ENCODE measurements at regions not wholly inside any gene's neighbourhood (a gene's known extent, or its start where the extent isn't known, plus 50 kb on each side); places are given as distances from the start of the nearest gene placed in this dataset.

- H3K36me3 Mint-ChIP-seq (ENCODE audit: low read depth) = no peaks in the 10 kb centered on the region
- CTCF ChIA-PET = no interaction called here
- POLR2A ChIA-PET = no interaction called here
Measured at GRCh38 chr18:44396550-44396949, 284.1 kb upstream of the SETBP1 start.

GRCh38 chr18:44409071-44409470 lies 271.6 kb upstream of the SETBP1 start:
- intact Hi-C loops (cut with DNase I, micrococcal nuclease) = no loop called here
- no peak overlapping the region for H3K27ac Mint-ChIP-seq
- ChIA-PET CTCF (no interaction called here), POLR2A (no interaction called here)
- H3K36me3 ChIP-seq (ENCODE audit: insufficient read depth, low read length) = no peaks in the 10 kb centered on the region
- H3K27me3 ChIP-seq (ENCODE audit: control insufficient read depth in 1 of 2, insufficient read depth in 2 of 2, low read length in 2 of 2) = no peaks in the 10 kb centered on the region
- no peak overlapping the region for H3K4me3 Mint-ChIP-seq
- H3K9me3 Mint-ChIP-seq = no peaks in the 10 kb centered on the region
- no peaks in the 10 kb centered on the region for H3K36me3 Mint-ChIP-seq (ENCODE audit: low read depth)
- ATAC-seq (ENCODE audit: poor library complexity) = no peak
- H3K27me3 Mint-ChIP-seq = no peaks in the 10 kb centered on the region
- no peak for TF ChIP-seq CTCF (IDR thresholded peaks at IDR 0.05)
- no peaks in the 10 kb centered on the region for H3K4me1 Mint-ChIP-seq (ENCODE audit: low read depth)
- no peak overlapping the region for H3K4me3 ChIP-seq (ENCODE audit: low read length)
- H3K4me1 ChIP-seq (ENCODE audit: insufficient read depth, low read length) = no peaks in the 10 kb centered on the region
- H3K9me3 ChIP-seq (ENCODE audit: control insufficient read depth in 1 of 2, insufficient read depth in 1 of 2, low read length in 2 of 2) = peaks cover 0 to 3% of the 10 kb centered on the region in 2 experiments
- no peak overlapping the region for H3K27ac ChIP-seq (ENCODE audit: low read depth in 1 of 2, low read length in 2 of 2)
- no peak for DNase-seq

More at GRCh38 chr18:44396550-44396949, 284.1 kb upstream of the SETBP1 start:
- H3K9me3 ChIP-seq (ENCODE audit: control insufficient read depth in 1 of 2, insufficient read depth in 1 of 2, low read length in 2 of 2) = no peaks in the 10 kb centered on the region
- no peak for TF ChIP-seq CTCF (IDR thresholded peaks at IDR 0.05)
- H3K36me3 ChIP-seq (ENCODE audit: insufficient read depth, low read length) = no peaks in the 10 kb centered on the region
- no peak overlapping the region for H3K4me3 Mint-ChIP-seq
- no peak for ATAC-seq (ENCODE audit: poor library complexity)
- H3K27ac ChIP-seq (ENCODE audit: low read depth in 1 of 2, low read length in 2 of 2) = no peak overlapping the region
- no peak overlapping the region for H3K27ac Mint-ChIP-seq
- no peaks in the 10 kb centered on the region for H3K4me1 Mint-ChIP-seq (ENCODE audit: low read depth)
- intact Hi-C loops (cut with DNase I, micrococcal nuclease) = no loop called here
- H3K4me1 ChIP-seq (ENCODE audit: insufficient read depth, low read length) = no peaks in the 10 kb centered on the region
- no peaks in the 10 kb centered on the region for H3K9me3 Mint-ChIP-seq
- no peaks in the 10 kb centered on the region for H3K27me3 ChIP-seq (ENCODE audit: control insufficient read depth in 1 of 2, insufficient read depth in 2 of 2, low read length in 2 of 2)
- H3K27me3 Mint-ChIP-seq = no peaks in the 10 kb centered on the region
- DNase-seq = no peak
- no peak overlapping the region for H3K4me3 ChIP-seq (ENCODE audit: low read length)

- no peaks in the 10 kb centered on the region for H3K4me1 Mint-ChIP-seq (ENCODE audit: low read depth)
- POLR2A ChIA-PET = no interaction called here
- H3K4me3 ChIP-seq (ENCODE audit: low read length) = no peak overlapping the region
- no peak overlapping the region for H3K27ac Mint-ChIP-seq
- intact Hi-C loops (cut with DNase I, micrococcal nuclease) = no loop called here
- no peaks in the 10 kb centered on the region for H3K9me3 Mint-ChIP-seq
- H3K36me3 ChIP-seq (ENCODE audit: insufficient read depth, low read length) = no peaks in the 10 kb centered on the region
- peaks cover 0 to 3% of the 10 kb centered on the region in 2 experiments for H3K9me3 ChIP-seq (ENCODE audit: control insufficient read depth in 1 of 2, insufficient read depth in 1 of 2, low read length in 2 of 2)
- TF ChIP-seq CTCF (IDR thresholded peaks at IDR 0.05) = no peak
- no peaks in the 10 kb centered on the region for H3K36me3 Mint-ChIP-seq (ENCODE audit: low read depth)
- CTCF ChIA-PET = no interaction called here
- H3K27me3 Mint-ChIP-seq = no peaks in the 10 kb centered on the region
- no peak for DNase-seq
- no peak overlapping the region for H3K4me3 Mint-ChIP-seq
- H3K27me3 ChIP-seq (ENCODE audit: control insufficient read depth in 1 of 2, insufficient read depth in 2 of 2, low read length in 2 of 2) = no peaks in the 10 kb centered on the region
- no peaks in the 10 kb centered on the region for H3K4me1 ChIP-seq (ENCODE audit: insufficient read depth, low read length)
- no peak overlapping the region for H3K27ac ChIP-seq (ENCODE audit: low read depth in 1 of 2, low read length in 2 of 2)
- ATAC-seq (ENCODE audit: poor library complexity) = no peak
Measured at GRCh38 chr18:44409515-44409914, 271.2 kb upstream of the SETBP1 start.
